ENCODE measurements at regions not wholly inside any gene's neighbourhood (a gene's known extent, or its start where the extent isn't known, plus 50 kb on each side); places are given as distances from the start of the nearest gene placed in this dataset.

- H3K4me3 ChIP-seq (ENCODE audit: low read depth, low read length) = no peak overlapping the region
- no peak for TF ChIP-seq CTCF (IDR thresholded peaks at IDR 0.05; ENCODE audit: insufficient read depth, low read length)
- no peak for DNase-seq (ENCODE audit: low read depth)
Observed at GRCh38 chr21:34268493-34268892, 95.3 kb upstream of the KCNE2 start.

- no peak overlapping the region for H3K4me3 ChIP-seq (ENCODE audit: low read depth, low read length)
- no peak for DNase-seq (ENCODE audit: low read depth)
- TF ChIP-seq CTCF (IDR thresholded peaks at IDR 0.05; ENCODE audit: insufficient read depth, low read length) = no peak
Observed at GRCh38 chr21:34270411-34270810, 93.4 kb upstream of the KCNE2 start.

- DNase-seq (ENCODE audit: low read depth) = no peak
- H3K4me3 ChIP-seq (ENCODE audit: low read depth, low read length) = no peak overlapping the region
- TF ChIP-seq CTCF (IDR thresholded peaks at IDR 0.05; ENCODE audit: insufficient read depth, low read length) = no peak
Observed at GRCh38 chr21:34271189-34271851, 92.5 kb upstream of the KCNE2 start.

GRCh38 chr21:34272321-34272720 is 91.5 kb upstream of the KCNE2 start:
- no peak overlapping the region for H3K4me3 ChIP-seq (ENCODE audit: low read depth, low read length)
- no peak for DNase-seq (ENCODE audit: low read depth)
- TF ChIP-seq CTCF (IDR thresholded peaks at IDR 0.05; ENCODE audit: insufficient read depth, low read length) = no peak

- no peak overlapping the region for H3K4me3 ChIP-seq (ENCODE audit: low read depth, low read length)
- TF ChIP-seq CTCF (IDR thresholded peaks at IDR 0.05; ENCODE audit: insufficient read depth, low read length) = no peak
- peak; percentile 51 for DNase-seq (ENCODE audit: low read depth)
Observed at GRCh38 chr21:34274001-34274400, 89.8 kb upstream of the KCNE2 start.

- TF ChIP-seq CTCF (IDR thresholded peaks at IDR 0.05; ENCODE audit: insufficient read depth, low read length) = no peak
- H3K4me3 ChIP-seq (ENCODE audit: low read depth, low read length) = no peak overlapping the region
- no peak for DNase-seq (ENCODE audit: low read depth)
Observed at GRCh38 chr21:34276711-34277425, 86.9 kb upstream of the KCNE2 start.

All from fibroblast of the aortic adventitia (primary cell).